Calu3 (cell line): ENCODE measurements at regions not wholly inside any gene's neighbourhood (a gene's known extent, or its start where the extent isn't known, plus 50 kb on each side); places are given as distances from the start of the nearest gene placed in this dataset.
"Not testable (repeated sequence)": the region's sequence is repeated elsewhere in the genome, so short reads cannot be mapped to it uniquely, and the experiment has no call there.

Experiments
- BruUV-seq: library from RNA; stranded (reverse); fragments of 400-500 nt; replicated peaks from 2 replicates; lab custom pipeline; 2021; lab: Mats Ljungman, UMichigan
- CTCF ChIA-PET: fragments of 300-600 bp; sonication (Branson Sonifier 250); formaldehyde crosslinking; loops from one replicate; lab custom pipeline; 2022; ENCODE audit warnings: antibody characterized with exemption; lab: Charles Lee
- DNase-seq: peaks from one replicate; pipeline ENCODE4 v3.0.0; 2022
- H3K27ac Mint-ChIP-seq: one replicate; pipeline ENCODE4 v1.8.0; 2022; ENCODE audit warnings: mixed read lengths; ENCODE audit not compliant: unreplicated experiment
- H3K27me3 Mint-ChIP-seq: one replicate; pipeline ENCODE4 v1.8.0; 2022; ENCODE audit warnings: mixed read lengths; ENCODE audit not compliant: unreplicated experiment
- H3K36me3 Mint-ChIP-seq: one replicate; pipeline ENCODE4 v1.8.0; 2022; ENCODE audit warnings: mild to moderate bottlenecking, moderate library complexity, mixed read lengths; ENCODE audit not compliant: insufficient read depth, unreplicated experiment
- H3K4me1 Mint-ChIP-seq: one replicate; pipeline ENCODE4 v1.8.0; 2022; ENCODE audit warnings: mild to moderate bottlenecking, low read depth, mixed read lengths; ENCODE audit not compliant: unreplicated experiment
- H3K4me3 Mint-ChIP-seq: one replicate; pipeline ENCODE4 v1.8.0; 2022; ENCODE audit warnings: mild to moderate bottlenecking, low read depth, moderate library complexity, mixed read lengths; ENCODE audit not compliant: unreplicated experiment
- H3K9me3 Mint-ChIP-seq: one replicate; pipeline ENCODE4 v1.8.0; 2022; ENCODE audit warnings: low read depth, mixed read lengths; ENCODE audit not compliant: unreplicated experiment
- CTCF ChIP-seq: fragments of 200-600 bp; IDR thresholded peaks from one replicate; pipeline ENCODE4 v1.8.0; 2022; ENCODE audit warnings: antibody characterized with exemption; ENCODE audit not compliant: unreplicated experiment
- intact Hi-C: fragments of 100-400 bp; cut with micrococcal nuclease; formaldehyde crosslinking; loops from one replicate; pipeline ENCODE4 v1.10.0; 2022; ENCODE audit not compliant: unreplicated experiment

GRCh38 chrX:73390628-73391567, 56.0 kb upstream of the CDX4 start:
- BruUV-seq, result no TSS peak
- H3K4me3 Mint-ChIP-seq, result no peak overlapping the region
- TF ChIP-seq CTCF, result no peak
- H3K27ac Mint-ChIP-seq, result no peak overlapping the region
- intact Hi-C loops, result no loop called here
- H3K9me3 Mint-ChIP-seq, result peaks cover 7% of the 10 kb centered on the region
- H3K4me1 Mint-ChIP-seq, result no peaks in the 10 kb centered on the region
- H3K27me3 Mint-ChIP-seq, result no peaks in the 10 kb centered on the region
- CTCF ChIA-PET, result no interaction called here
- no peaks in the 10 kb centered on the region for H3K36me3 Mint-ChIP-seq
- no peak for DNase-seq

- TF ChIP-seq CTCF, result no peak
- CTCF ChIA-PET, result no interaction called here
- H3K27ac Mint-ChIP-seq, result no peak overlapping the region
- DNase-seq, result no peak
- H3K36me3 Mint-ChIP-seq, result no peaks in the 10 kb centered on the region
- H3K4me3 Mint-ChIP-seq, result no peak overlapping the region
- H3K4me1 Mint-ChIP-seq, result no peaks in the 10 kb centered on the region
- peaks cover 11% of the 10 kb centered on the region for H3K9me3 Mint-ChIP-seq
- no TSS peak for BruUV-seq
- H3K27me3 Mint-ChIP-seq, result no peaks in the 10 kb centered on the region
- intact Hi-C loops, result loop anchor here (5.0 kb wide), 1 partner anchor 391 kb away; no protein-coding TSS in a partner anchor
These were observed 80.2 kb upstream of the CDX4 start for GRCh38 chrX:73366696-73367095.

- not testable (repeated sequence) for BruUV-seq, H3K27ac Mint-ChIP-seq
These were observed 89.6 kb upstream of the CDX4 start for GRCh38 chrX:73357294-73357693.

GRCh38 chrX:73348977-73349376, 97.9 kb upstream of the CDX4 start:
- no peak overlapping the region for H3K4me3 Mint-ChIP-seq
- H3K4me1 Mint-ChIP-seq, result no peaks in the 10 kb centered on the region
- no peak for DNase-seq
- intact Hi-C loops, result no loop called here
- no peak for TF ChIP-seq CTCF
- CTCF ChIA-PET, result no interaction called here
- BruUV-seq, result no TSS peak
- H3K27ac Mint-ChIP-seq, result no peak overlapping the region
- peaks cover 16% of the 10 kb centered on the region for H3K9me3 Mint-ChIP-seq
- no peaks in the 10 kb centered on the region for H3K36me3 Mint-ChIP-seq
- no peaks in the 10 kb centered on the region for H3K27me3 Mint-ChIP-seq

More at GRCh38 chrX:73357294-73357693, 89.6 kb upstream of the CDX4 start:
- H3K27me3 Mint-ChIP-seq, H3K36me3 Mint-ChIP-seq, CTCF ChIA-PET, H3K9me3 Mint-ChIP-seq, intact Hi-C loops, DNase-seq, H3K4me3 Mint-ChIP-seq, H3K4me1 Mint-ChIP-seq: not testable (repeated sequence)

- no peak for DNase-seq
- intact Hi-C loops, result no loop called here
- Mint-ChIP-seq H3K9me3 (peaks cover 11% of the 10 kb centered on the region), H3K4me1 (no peaks in the 10 kb centered on the region), H3K4me3 (no peak overlapping the region), H3K36me3 (no peaks in the 10 kb centered on the region), H3K27me3 (no peaks in the 10 kb centered on the region), H3K27ac (no peak overlapping the region)
- CTCF ChIA-PET, result no interaction called here
- no TSS peak for BruUV-seq
- no peak for TF ChIP-seq CTCF
These were observed 109.5 kb upstream of the CDX4 start for GRCh38 chrX:73337366-73337765.
